ENCODE measurements at regions not wholly inside any gene's neighbourhood (a gene's known extent, or its start where the extent isn't known, plus 50 kb on each side); places are given as distances from the start of the nearest gene placed in this dataset.

- TF ChIP-seq CTCF (IDR thresholded peaks at IDR 0.05) = no peak
Measured at GRCh38 chr22:22157348-22157725, 87.2 kb upstream of the VPREB1 start.

GRCh38 chr22:22156716-22157347, 87.8 kb upstream of the VPREB1 start:
- intact Hi-C loops (cut with DNase I) = no loop called here
- ATAC-seq (peak in 1 of 4 donors; percentile 59), DNase-seq (no peak)
- H3K4me1 ChIP-seq = no peaks in the 10 kb centered on the region
- TF ChIP-seq CTCF (IDR thresholded peaks at IDR 0.05) = peak; percentile 57
- WGBS, 3 donors = 37 to 44% (median 40%) methylated on average over 9 of the region's 9 CpGs
- no peaks in the 10 kb centered on the region for H3K9me3 ChIP-seq
- no peak overlapping the region for H3K4me3 ChIP-seq
- no peak overlapping the region for H3K27ac ChIP-seq
- H3K36me3 ChIP-seq (ENCODE audit: insufficient read depth in 1 of 2, low read depth in 1 of 2) = no peaks in the 10 kb centered on the region
- H3K27me3 ChIP-seq (ENCODE audit: insufficient read depth in 3 of 3, low read length in 2 of 3) = peaks cover 0 to 8% (median 0%) of the 10 kb centered on the region in 3 donors

More at GRCh38 chr22:22157348-22157725, 87.2 kb upstream of the VPREB1 start:
- Histone ChIP-seq H3K9me3 (no peaks in the 10 kb centered on the region), H3K27ac (no peak overlapping the region), H3K4me1 (no peaks in the 10 kb centered on the region), H3K27me3 (ENCODE audit: insufficient read depth in 3 of 3, low read length in 2 of 3) (peaks cover 0 to 8% (median 0%) of the 10 kb centered on the region in 3 donors), H3K4me3 (no peak overlapping the region), H3K36me3 (ENCODE audit: insufficient read depth in 1 of 2, low read depth in 1 of 2) (no peaks in the 10 kb centered on the region)
- WGBS, 3 donors = 80 to 84% (median 82%) methylated on average over 2 of the region's 2 CpGs
- ATAC-seq (no peak), DNase-seq (no peak)
- intact Hi-C loops (cut with DNase I) = no loop called here

GRCh38 chr22:22156348-22156715, 88.3 kb upstream of the VPREB1 start:
- ATAC-seq (no peak), DNase-seq (no peak)
- H3K36me3 ChIP-seq (ENCODE audit: insufficient read depth in 1 of 2, low read depth in 1 of 2) = no peaks in the 10 kb centered on the region
- no peak overlapping the region for H3K4me3 ChIP-seq
- no peaks in the 10 kb centered on the region for H3K4me1 ChIP-seq
- H3K27me3 ChIP-seq (ENCODE audit: insufficient read depth in 3 of 3, low read length in 2 of 3) = peaks cover 0 to 12% (median 0%) of the 10 kb centered on the region in 3 donors
- intact Hi-C loops (cut with DNase I) = no loop called here
- 35 to 63% (median 54%) methylated on average over 2 of the region's 2 CpGs for WGBS, 3 donors
- no peak for TF ChIP-seq CTCF (IDR thresholded peaks at IDR 0.05)
- H3K27ac ChIP-seq = no peak overlapping the region
- H3K9me3 ChIP-seq = no peaks in the 10 kb centered on the region

- TF ChIP-seq CTCF (IDR thresholded peaks at IDR 0.05) = no peak
- H3K4me3 ChIP-seq = no peak overlapping the region
- 56 to 73% (median 66%) methylated on average over 2 of the region's 2 CpGs for WGBS, 3 donors
- no peak for DNase-seq
- no peak overlapping the region for H3K27ac ChIP-seq
- no peaks in the 10 kb centered on the region for H3K4me1 ChIP-seq
- peaks cover 0 to 19% (median 0%) of the 10 kb centered on the region in 3 donors for H3K27me3 ChIP-seq (ENCODE audit: insufficient read depth in 3 of 3, low read length in 2 of 3)
- no peaks in the 10 kb centered on the region for H3K36me3 ChIP-seq (ENCODE audit: insufficient read depth in 1 of 2, low read depth in 1 of 2)
- intact Hi-C loops (cut with DNase I) = no loop called here
- no peak for ATAC-seq
- H3K9me3 ChIP-seq = no peaks in the 10 kb centered on the region
Measured at GRCh38 chr22:22155607-22156006, 89.0 kb upstream of the VPREB1 start.

DNA sequence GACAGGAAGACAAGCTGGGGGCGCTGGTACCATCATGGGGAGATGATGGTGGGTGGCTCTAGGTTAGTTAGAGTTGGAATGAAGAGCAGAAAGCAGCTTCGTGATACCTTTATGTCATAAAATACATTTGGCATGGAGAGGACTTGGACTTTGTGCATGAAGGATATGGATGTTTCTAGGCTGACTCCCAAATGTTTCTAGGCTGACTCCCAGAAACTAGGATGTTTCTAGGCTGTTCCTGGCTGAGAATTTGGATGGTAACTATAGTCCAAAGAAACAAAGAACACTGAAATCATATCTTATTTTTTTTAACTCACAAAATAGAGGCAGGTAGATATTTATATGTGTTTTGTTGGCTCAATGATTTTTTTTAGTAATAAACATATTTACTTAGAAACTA, 89.4 kb upstream of the VPREB1 start:
- no peak for TF ChIP-seq CTCF (IDR thresholded peaks at IDR 0.05)
- Histone ChIP-seq H3K9me3 (no peaks in the 10 kb centered on the region), H3K27ac (no peak overlapping the region), H3K4me3 (no peak overlapping the region), H3K36me3 (ENCODE audit: insufficient read depth in 1 of 2, low read depth in 1 of 2) (no peaks in the 10 kb centered on the region), H3K27me3 (ENCODE audit: insufficient read depth in 3 of 3, low read length in 2 of 3) (peaks cover 0 to 22% (median 0%) of the 10 kb centered on the region in 3 donors), H3K4me1 (no peaks in the 10 kb centered on the region)
- WGBS, 3 donors = 26 to 51% (median 43%) methylated on average over 2 of the region's 2 CpGs
- intact Hi-C loops (cut with DNase I) = no loop called here
- ATAC-seq = no peak
- DNase-seq = no peak

Measured in psoas muscle (tissue), 7 donors.